Neuron (in vitro differentiated cells): ENCODE measurements at regions not wholly inside any gene's neighbourhood (a gene's known extent, or its start where the extent isn't known, plus 50 kb on each side); places are given as distances from the start of the nearest gene placed in this dataset.

ENCODE experiments used
- H2AFZ ChIP-seq: one replicate; pipeline ENCODE4 v1.6.1; 2013; ENCODE audit warnings: low read depth, mild to moderate bottlenecking, inconsistent platforms, low read length, moderate library complexity
- H3K27me3 ChIP-seq: one replicate; pipeline ENCODE4 v1.6.1; 2013; ENCODE audit warnings: low read length; ENCODE audit not compliant: insufficient read depth
- H3K36me3 ChIP-seq: one replicate; pipeline ENCODE4 v1.6.1; 2013; ENCODE audit warnings: low read length; ENCODE audit not compliant: insufficient read depth
- H3K4me1 ChIP-seq: one replicate; pipeline ENCODE4 v1.6.1; 2013; ENCODE audit warnings: low read length; ENCODE audit not compliant: insufficient read depth
- H3K4me3 ChIP-seq: 2 replicates; pipeline ENCODE4 v1.5.1; 2013; ENCODE audit warnings: mild to moderate bottlenecking, low read length, moderate library complexity
- H3K9me3 ChIP-seq: one replicate; pipeline ENCODE4 v1.6.1; 2013; ENCODE audit warnings: low read length

DNA sequence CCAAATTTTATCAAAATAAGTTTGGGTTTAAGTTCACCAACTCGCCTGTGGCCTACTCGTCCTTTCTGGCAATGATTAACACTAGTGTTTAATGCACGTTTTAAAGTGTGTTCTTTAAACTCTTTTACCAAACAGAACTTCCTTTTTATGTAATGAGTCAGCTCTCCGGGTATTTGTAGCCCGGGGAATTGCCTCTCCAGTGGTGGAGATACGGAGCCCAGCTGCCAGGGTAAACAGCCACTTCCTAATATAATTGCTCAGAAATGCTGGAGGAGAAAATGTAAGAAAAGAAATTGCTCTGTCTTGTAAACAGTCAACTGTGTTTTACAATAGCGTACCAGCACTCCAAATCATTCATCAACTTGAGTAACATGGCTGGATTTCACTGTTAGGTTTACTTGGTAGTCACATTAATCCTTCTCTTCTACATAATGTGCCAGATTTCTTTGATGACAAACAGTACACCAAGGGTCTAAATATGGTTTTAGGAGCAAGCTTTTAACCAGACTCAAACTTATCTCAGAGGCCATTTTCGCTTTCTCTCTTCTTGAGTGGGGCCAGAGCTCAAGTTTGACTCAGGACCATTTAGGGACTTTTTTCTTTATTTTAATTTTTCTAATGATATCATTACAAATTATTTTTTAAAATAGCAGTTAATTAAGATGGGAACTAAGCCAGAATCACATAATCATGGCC, 101.2 kb upstream of the SLC38A2 start:
- H2AFZ ChIP-seq, result no peak overlapping the region
- H3K36me3 ChIP-seq, result no peaks in the 10 kb centered on the region
- no peak overlapping the region for H3K4me3 ChIP-seq
- no peaks in the 10 kb centered on the region for H3K4me1 ChIP-seq
- no peaks in the 10 kb centered on the region for H3K27me3 ChIP-seq
- H3K9me3 ChIP-seq, result no peaks in the 10 kb centered on the region

DNA sequence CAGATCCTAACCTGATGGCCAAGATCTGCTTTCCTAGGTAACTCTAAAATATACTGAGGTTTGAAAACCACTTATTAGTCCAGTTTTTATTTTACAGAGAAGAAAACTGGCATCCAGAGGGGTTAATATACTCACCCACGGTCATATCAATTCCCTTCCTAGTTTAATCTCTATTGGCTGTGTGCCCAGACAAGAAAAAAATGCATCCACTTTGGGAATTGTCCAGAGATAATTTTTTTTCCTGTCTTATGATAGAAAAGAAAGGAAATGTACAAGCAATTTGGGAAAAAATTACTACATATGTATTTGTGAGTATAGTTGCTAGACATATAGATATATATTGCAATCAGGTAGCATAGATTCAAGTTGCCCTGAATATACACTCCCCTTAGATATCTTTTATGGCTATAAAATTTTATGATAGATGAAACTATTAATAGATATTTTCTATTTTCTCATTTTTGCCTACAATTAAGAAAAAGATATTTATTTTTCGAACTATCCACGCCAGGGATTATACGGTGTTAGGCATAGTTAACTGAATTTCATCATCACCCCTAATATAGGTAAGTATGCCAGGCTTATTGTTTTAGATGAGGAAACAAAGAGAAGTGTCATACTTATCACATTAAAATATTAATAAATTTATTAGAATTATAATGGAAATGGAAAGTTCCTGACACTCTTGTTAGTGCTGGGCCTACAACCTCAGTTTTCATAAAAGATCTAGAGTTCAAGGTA, 100.5 kb upstream of the SLC38A2 start:
- Histone ChIP-seq H3K36me3 (no peaks in the 10 kb centered on the region), H3K27me3 (no peaks in the 10 kb centered on the region), H3K4me3 (no peak overlapping the region), H2AFZ (no peak overlapping the region), H3K9me3 (no peaks in the 10 kb centered on the region), H3K4me1 (no peaks in the 10 kb centered on the region)

DNA sequence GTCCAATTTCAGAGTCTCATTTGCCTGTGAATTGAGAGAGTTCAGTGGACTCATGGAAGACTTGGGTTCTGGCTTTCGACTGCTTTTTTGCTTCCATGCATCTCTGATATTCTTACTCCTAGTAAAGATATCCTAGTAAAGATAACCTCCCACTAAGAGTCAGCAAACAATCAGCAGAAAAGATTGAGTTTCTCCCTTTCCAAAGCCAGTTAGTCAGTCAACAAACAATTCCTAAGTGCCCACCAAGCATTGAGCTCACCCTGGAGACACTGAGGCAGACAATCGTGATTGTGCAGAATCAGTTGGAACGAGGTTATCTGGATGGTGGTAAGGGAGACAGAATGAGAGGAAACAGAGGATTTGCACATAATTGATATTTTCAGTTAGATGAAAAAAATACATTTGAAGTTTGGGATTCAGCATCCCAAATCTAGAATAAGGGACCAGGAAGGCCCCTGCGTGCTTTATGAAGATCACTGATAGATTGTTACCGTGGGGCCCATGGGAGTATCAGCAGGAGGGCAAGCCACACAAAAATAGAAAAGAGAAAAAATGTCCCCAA, 99.7 kb upstream of the SLC38A2 start:
- Histone ChIP-seq H3K27me3 (no peaks in the 10 kb centered on the region), H3K36me3 (no peaks in the 10 kb centered on the region), H3K4me3 (no peak overlapping the region)

GRCh38 chr12:46471404-46471803, 98.8 kb upstream of the SLC38A2 start:
- no peak overlapping the region for H2AFZ ChIP-seq
- no peak overlapping the region for H3K4me3 ChIP-seq
- H3K27me3 ChIP-seq, result no peaks in the 10 kb centered on the region
- H3K4me1 ChIP-seq, result no peaks in the 10 kb centered on the region
- H3K36me3 ChIP-seq, result no peaks in the 10 kb centered on the region
- no peaks in the 10 kb centered on the region for H3K9me3 ChIP-seq

More for the DNA sequence above, 99.7 kb upstream of the SLC38A2 start:
- Histone ChIP-seq H3K4me1 (no peaks in the 10 kb centered on the region), H2AFZ (no peak overlapping the region), H3K9me3 (no peaks in the 10 kb centered on the region)

GRCh38 chr12:46470975-46471374, 98.4 kb upstream of the SLC38A2 start:
- Histone ChIP-seq H3K4me3 (no peak overlapping the region), H2AFZ (no peak overlapping the region), H3K9me3 (no peaks in the 10 kb centered on the region), H3K4me1 (no peaks in the 10 kb centered on the region), H3K36me3 (no peaks in the 10 kb centered on the region), H3K27me3 (no peaks in the 10 kb centered on the region)

DNA sequence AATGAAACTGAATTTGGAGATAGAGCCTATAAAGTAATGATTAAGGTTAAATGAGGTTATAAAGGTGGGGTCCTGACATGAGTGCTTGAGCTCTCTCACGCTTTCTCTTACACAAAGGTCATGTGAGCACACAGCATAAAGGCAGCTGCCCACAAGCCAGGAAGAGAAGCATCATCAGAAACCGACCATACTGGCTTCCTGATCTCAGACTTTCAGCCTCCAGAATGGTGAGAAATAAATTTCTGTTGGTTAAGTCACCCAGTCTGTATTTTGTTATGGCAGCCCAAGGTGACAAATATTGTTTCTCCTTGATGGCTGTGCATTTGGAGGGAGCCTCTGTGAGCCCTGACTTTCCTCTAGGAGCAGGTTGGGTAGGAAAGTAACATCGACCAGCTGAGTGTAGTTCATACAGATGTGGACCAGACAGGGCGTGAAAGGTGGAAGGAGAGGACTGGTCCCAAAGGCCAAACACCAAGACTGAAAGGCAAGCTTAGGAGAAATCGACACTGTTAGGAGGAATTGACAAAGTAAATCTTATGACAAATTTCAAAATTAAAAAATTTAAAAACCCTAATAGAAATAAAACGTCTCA, 97.6 kb upstream of the SLC38A2 start:
- no peak overlapping the region for H3K4me3 ChIP-seq
- H3K4me1 ChIP-seq, result no peaks in the 10 kb centered on the region
- no peak overlapping the region for H2AFZ ChIP-seq
- H3K36me3 ChIP-seq, result no peaks in the 10 kb centered on the region
- no peaks in the 10 kb centered on the region for H3K27me3 ChIP-seq
- H3K9me3 ChIP-seq, result no peaks in the 10 kb centered on the region

GRCh38 chr12:46468813-46469212, 96.2 kb upstream of the SLC38A2 start:
- Histone ChIP-seq H3K4me1 (no peaks in the 10 kb centered on the region), H2AFZ (no peak overlapping the region), H3K4me3 (no peak overlapping the region), H3K9me3 (no peaks in the 10 kb centered on the region), H3K27me3 (no peaks in the 10 kb centered on the region), H3K36me3 (no peaks in the 10 kb centered on the region)

DNA sequence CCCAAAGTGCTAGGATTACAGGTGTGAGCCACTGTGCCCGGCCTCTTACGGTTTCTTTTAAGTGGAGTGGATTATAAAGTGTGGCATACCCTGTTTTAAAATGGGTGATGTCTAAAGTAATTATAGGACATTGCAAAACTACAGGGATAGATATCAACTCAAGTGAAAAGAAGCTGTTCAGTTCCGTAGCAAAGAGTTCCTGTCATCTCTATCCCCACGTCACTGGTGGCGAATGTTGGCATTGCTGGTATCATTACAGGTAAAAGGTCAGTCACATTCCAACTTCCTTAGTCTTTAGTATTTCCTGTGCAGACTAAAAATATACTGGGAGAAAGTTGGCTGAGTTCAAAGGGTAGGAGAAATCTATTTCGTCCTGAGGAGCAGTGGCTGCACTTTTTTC, 95.6 kb upstream of the SLC38A2 start:
- Histone ChIP-seq H3K9me3 (no peaks in the 10 kb centered on the region), H2AFZ (no peak overlapping the region), H3K4me1 (no peaks in the 10 kb centered on the region), H3K27me3 (no peaks in the 10 kb centered on the region), H3K4me3 (no peak overlapping the region), H3K36me3 (no peaks in the 10 kb centered on the region)

- Histone ChIP-seq H3K27me3 (no peaks in the 10 kb centered on the region), H3K9me3 (no peaks in the 10 kb centered on the region), H3K4me1 (no peaks in the 10 kb centered on the region), H3K4me3 (no peak overlapping the region), H2AFZ (no peak overlapping the region), H3K36me3 (no peaks in the 10 kb centered on the region)
These were observed 92.7 kb upstream of the SLC38A2 start for GRCh38 chr12:46465307-46465706.

GRCh38 chr12:46464863-46465262, 92.3 kb upstream of the SLC38A2 start:
- Histone ChIP-seq H3K4me1 (no peaks in the 10 kb centered on the region), H3K9me3 (no peaks in the 10 kb centered on the region), H2AFZ (no peak overlapping the region), H3K4me3 (no peak overlapping the region), H3K27me3 (no peaks in the 10 kb centered on the region), H3K36me3 (no peaks in the 10 kb centered on the region)

DNA sequence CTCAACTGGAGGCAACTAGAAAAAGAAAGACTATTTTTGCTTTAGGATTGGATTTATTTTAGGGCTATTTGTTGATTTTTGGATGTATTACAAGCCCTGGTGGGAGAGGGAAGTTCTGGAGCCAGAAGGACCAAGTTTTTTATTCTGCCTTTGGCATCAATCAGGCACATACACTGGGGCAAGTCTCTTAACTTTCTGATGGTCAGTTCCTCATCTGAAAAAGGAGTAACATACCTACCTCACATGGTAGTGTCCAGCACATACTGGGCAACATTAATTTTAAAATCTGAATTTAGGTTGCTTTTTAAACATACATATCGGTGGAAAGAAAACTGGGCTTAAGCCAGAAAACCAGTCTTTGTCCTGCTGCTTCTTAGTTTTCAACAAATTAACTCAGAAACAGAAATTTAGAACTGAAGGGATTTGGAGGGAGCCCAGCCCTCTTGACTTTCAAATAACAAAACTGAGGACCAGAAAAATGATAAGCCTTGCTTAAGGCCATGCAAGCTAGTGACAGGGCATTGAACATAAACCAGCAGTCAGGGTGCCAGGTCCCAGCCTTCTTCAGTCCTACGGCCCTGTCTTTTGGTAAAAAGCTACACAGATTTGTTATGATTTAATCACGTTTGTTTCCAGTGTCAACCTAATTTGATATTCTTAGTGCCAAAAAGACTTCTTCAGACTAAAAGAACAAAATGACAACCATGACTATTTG, 90.2 kb upstream of the SLC38A2 start:
- Histone ChIP-seq H3K4me3 (no peak overlapping the region), H3K4me1 (no peaks in the 10 kb centered on the region), H3K27me3 (no peaks in the 10 kb centered on the region), H2AFZ (no peak overlapping the region), H3K9me3 (no peaks in the 10 kb centered on the region), H3K36me3 (no peaks in the 10 kb centered on the region)

GRCh38 chr12:46461907-46462640, 89.5 kb upstream of the SLC38A2 start:
- no peak overlapping the region for H2AFZ ChIP-seq
- no peaks in the 10 kb centered on the region for H3K36me3 ChIP-seq

More at GRCh38 chr12:46461907-46462640, 89.5 kb upstream of the SLC38A2 start:
- H3K27me3 ChIP-seq, result no peaks in the 10 kb centered on the region
- no peaks in the 10 kb centered on the region for H3K9me3 ChIP-seq
- H3K4me1 ChIP-seq, result no peaks in the 10 kb centered on the region
- no peak overlapping the region for H3K4me3 ChIP-seq
